ENCODE measurements at regions not wholly inside any gene's neighbourhood (a gene's known extent, or its start where the extent isn't known, plus 50 kb on each side); places are given as distances from the start of the nearest gene placed in this dataset.

DNA sequence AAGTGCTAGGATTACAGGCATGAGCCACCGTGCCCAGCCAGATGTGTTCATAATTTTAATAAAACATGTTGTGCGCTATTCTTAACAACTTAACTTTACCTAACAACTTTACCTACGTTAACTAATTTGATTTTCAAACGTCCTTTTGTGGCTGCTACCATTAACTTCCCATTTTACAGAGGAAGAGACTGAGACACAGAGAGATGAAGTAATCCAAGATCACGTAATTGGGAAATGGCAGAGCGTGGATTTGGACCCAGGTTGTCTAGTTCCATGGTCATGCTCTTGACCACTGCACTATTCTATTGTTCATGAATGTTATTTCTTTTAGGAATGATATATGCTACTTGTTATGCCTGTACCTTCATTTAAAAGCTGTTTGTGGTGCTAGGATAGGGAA is 80.3 kb upstream of the MTPN start:
- TF ChIP-seq, protein P1, sequence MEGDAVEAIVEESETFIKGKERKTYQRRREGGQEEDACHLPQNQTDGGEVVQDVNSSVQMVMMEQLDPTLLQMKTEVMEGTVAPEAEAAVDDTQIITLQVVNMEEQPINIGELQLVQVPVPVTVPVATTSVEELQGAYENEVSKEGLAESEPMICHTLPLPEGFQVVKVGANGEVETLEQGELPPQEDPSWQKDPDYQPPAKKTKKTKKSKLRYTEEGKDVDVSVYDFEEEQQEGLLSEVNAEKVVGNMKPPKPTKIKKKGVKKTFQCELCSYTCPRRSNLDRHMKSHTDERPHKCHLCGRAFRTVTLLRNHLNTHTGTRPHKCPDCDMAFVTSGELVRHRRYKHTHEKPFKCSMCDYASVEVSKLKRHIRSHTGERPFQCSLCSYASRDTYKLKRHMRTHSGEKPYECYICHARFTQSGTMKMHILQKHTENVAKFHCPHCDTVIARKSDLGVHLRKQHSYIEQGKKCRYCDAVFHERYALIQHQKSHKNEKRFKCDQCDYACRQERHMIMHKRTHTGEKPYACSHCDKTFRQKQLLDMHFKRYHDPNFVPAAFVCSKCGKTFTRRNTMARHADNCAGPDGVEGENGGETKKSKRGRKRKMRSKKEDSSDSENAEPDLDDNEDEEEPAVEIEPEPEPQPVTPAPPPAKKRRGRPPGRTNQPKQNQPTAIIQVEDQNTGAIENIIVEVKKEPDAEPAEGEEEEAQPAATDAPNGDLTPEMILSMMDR (IDR thresholded peaks at IDR 0.05) = no peak
- TF ChIP-seq EZH2 (IDR thresholded peaks at IDR 0.05; ENCODE audit: borderline replicate concordance, insufficient read depth, low read depth, low read length, poor library complexity, severe bottlenecking) = no peak

Data from B cell (primary cell).